ENCODE measurements at regions not wholly inside any gene's neighbourhood (a gene's known extent, or its start where the extent isn't known, plus 50 kb on each side); places are given as distances from the start of the nearest gene placed in this dataset.
"Not testable (repeated sequence)": the region's sequence is repeated elsewhere in the genome, so short reads cannot be mapped to it uniquely, and the experiment has no call there.

GRCh38 chr3:69490235-69490634, 104.3 kb upstream of the FRMD4B start:
- intact Hi-C loops (cut with micrococcal nuclease): no loop called here

- intact Hi-C loops (cut with micrococcal nuclease): no loop called here
Measured at GRCh38 chr3:69488026-69488425, 102.1 kb upstream of the FRMD4B start.

GRCh38 chr3:69485489-69485888, 99.6 kb upstream of the FRMD4B start:
- intact Hi-C loops (cut with micrococcal nuclease): no loop called here

- intact Hi-C loops (cut with micrococcal nuclease): no loop called here
Measured at GRCh38 chr3:69484507-69485393, 98.9 kb upstream of the FRMD4B start.

GRCh38 chr3:69483449-69483848, 97.6 kb upstream of the FRMD4B start:
- intact Hi-C loops (cut with micrococcal nuclease): no loop called here

GRCh38 chr3:69480986-69481385, 95.1 kb upstream of the FRMD4B start:
- intact Hi-C loops (cut with micrococcal nuclease): not testable (repeated sequence)

GRCh38 chr3:69474186-69474585, 88.3 kb upstream of the FRMD4B start:
- intact Hi-C loops (cut with micrococcal nuclease): no loop called here

GRCh38 chr3:69472093-69472492, 86.2 kb upstream of the FRMD4B start:
- intact Hi-C loops (cut with micrococcal nuclease): no loop called here

- intact Hi-C loops (cut with micrococcal nuclease): no loop called here
Measured at GRCh38 chr3:69463531-69463930, 77.6 kb upstream of the FRMD4B start.

GRCh38 chr3:69462826-69463100, 76.9 kb upstream of the FRMD4B start:
- intact Hi-C loops (cut with micrococcal nuclease): no loop called here

GRCh38 chr3:69462022-69462825, 76.3 kb upstream of the FRMD4B start:
- intact Hi-C loops (cut with micrococcal nuclease): no loop called here

- intact Hi-C loops (cut with micrococcal nuclease): no loop called here
Measured at GRCh38 chr3:69460034-69460433, 74.1 kb upstream of the FRMD4B start.

- intact Hi-C loops (cut with micrococcal nuclease): no loop called here
Measured at GRCh38 chr3:69458803-69459365, 73.0 kb upstream of the FRMD4B start.

GRCh38 chr3:69456631-69457030, 70.7 kb upstream of the FRMD4B start:
- intact Hi-C loops (cut with micrococcal nuclease): no loop called here

GRCh38 chr3:69454204-69454787, 68.4 kb upstream of the FRMD4B start:
- intact Hi-C loops (cut with micrococcal nuclease): no loop called here

GRCh38 chr3:69452295-69452694, 66.4 kb upstream of the FRMD4B start:
- intact Hi-C loops (cut with micrococcal nuclease): no loop called here

- intact Hi-C loops (cut with micrococcal nuclease): no loop called here
Measured at GRCh38 chr3:69451594-69451993, 65.7 kb upstream of the FRMD4B start.

GRCh38 chr3:69448877-69449276, 63.0 kb upstream of the FRMD4B start:
- intact Hi-C loops (cut with micrococcal nuclease): no loop called here

- intact Hi-C loops (cut with micrococcal nuclease): no loop called here
Measured at GRCh38 chr3:69446402-69447072, 60.6 kb upstream of the FRMD4B start.

- intact Hi-C loops (cut with micrococcal nuclease): no loop called here
Measured at GRCh38 chr3:69445498-69445897, 59.6 kb upstream of the FRMD4B start.

GRCh38 chr3:69445024-69445423, 59.1 kb upstream of the FRMD4B start:
- intact Hi-C loops (cut with micrococcal nuclease): no loop called here

Data from T-helper 2 cell treated with Interferon-gamma antibody and Interleukin-4, amounts not matched to agents 100 ng/mL and 5 ng/mL, for 36 hours (primary cell).